Tibial nerve (tissue), 4 donors: ENCODE measurements at regions not wholly inside any gene's neighbourhood (a gene's known extent, or its start where the extent isn't known, plus 50 kb on each side); places are given as distances from the start of the nearest gene placed in this dataset.
A peak's percentile ranks its signal among the peaks of the same experiment; 100 is the strongest.
"Not testable (repeated sequence)": the region's sequence is repeated elsewhere in the genome, so short reads cannot be mapped to it uniquely, and the experiment has no call there.

Experiments used
- DNase-seq, 2 donors: peaks; one replicate each; pipeline ENCODE4 v3.0.0-alpha.2; 2019; ENCODE audit warnings: low spot score in 2 of 2
- H3K27ac ChIP-seq, 4 donors: fragments of 200-600 bp; sonication (generic) in 3 of 4; one replicate each; pipeline ENCODE4 v1.5.1; 2017 to 2019; ENCODE audit warnings: mild to moderate bottlenecking in 1 of 4
- H3K27me3 ChIP-seq, 2 donors: fragments of 200-600 bp; sonication (generic) in 1 of 2; one replicate each; pipeline versions ENCODE4 v1.5.1 to v1.6.0; 2017 to 2019
- H3K36me3 ChIP-seq, 3 donors: fragments of 200-600 bp; sonication (generic); one replicate each; pipeline ENCODE4 v1.5.1; 2018 to 2019
- H3K4me1 ChIP-seq, 4 donors: fragments of 200-600 bp; sonication (generic) in 3 of 4; one replicate each; pipeline ENCODE4 v1.5.1; 2017 to 2019
- H3K4me3 ChIP-seq, 4 donors: fragments of 200-600 bp; sonication (generic) in 3 of 4; one replicate each; pipeline ENCODE4 v1.5.1; 2017 to 2019; ENCODE audit warnings: mild to moderate bottlenecking in 1 of 4, moderate library complexity in 1 of 4
- H3K9me3 ChIP-seq, 4 donors: fragments of 200-600 bp; sonication (generic) in 3 of 4; one replicate each; pipeline ENCODE4 v1.5.1; 2017 to 2019
- EP300 ChIP-seq, 2 donors: sonication (generic); formaldehyde crosslinking; IDR thresholded peaks; one replicate each; pipeline ENCODE4 v1.6.1; 2017; ENCODE audit warnings: antibody characterized with exemption in 2 of 2, mild to moderate bottlenecking in 1 of 2
- POLR2A ChIP-seq, 2 donors: fragments of 450-650 bp; IDR thresholded peaks; one replicate each; pipeline ENCODE4 v1.6.1; 2017; ENCODE audit warnings: antibody characterized with exemption in 2 of 2, mild to moderate bottlenecking in 2 of 2, moderate library complexity in 2 of 2
- WGBS, 2 donors: methylation state at CpG; one replicate each; pipeline ENCODE4 v1.1.5; 2018; 5-methylcytosine and 5-hydroxymethylcytosine counted together
- TF ChIP-seq, protein P1 (sequence below), 5 experiments: fragments of 200-600 bp in 3 of 5; fragments of 450-650 bp in 2 of 5; sonication (generic) in 3 of 5; IDR thresholded peaks; one replicate each; pipeline ENCODE4 v1.5.1; 2016 to 2019; ENCODE audit warnings: antibody characterized with exemption in 5 of 5, mild to moderate bottlenecking in 3 of 5, moderate library complexity in 2 of 5

DNA sequence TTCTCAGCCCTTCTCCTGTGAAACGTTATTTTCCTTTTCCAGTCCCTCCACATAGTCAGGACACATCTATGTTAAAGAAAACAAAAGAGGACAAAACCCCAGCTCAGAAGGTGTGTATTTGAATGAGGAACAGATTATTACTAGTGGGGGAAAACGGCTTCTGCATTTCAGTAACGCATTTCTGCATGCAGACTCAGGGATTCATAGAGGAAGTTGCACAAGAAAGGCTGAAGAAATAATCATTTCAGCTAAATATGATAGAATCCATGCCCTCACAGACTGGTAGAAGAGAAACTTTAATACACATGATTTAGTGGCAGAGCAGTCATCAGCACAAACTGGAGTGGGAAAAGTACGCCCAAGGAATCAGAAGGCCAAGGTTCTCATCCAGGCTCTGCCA is 270.8 kb upstream of the FGF13 start:
- peak in 1 of 2 donors; percentile 37 for TF ChIP-seq EP300 (IDR thresholded peaks at IDR 0.05)
- no peak for TF ChIP-seq POLR2A (IDR thresholded peaks at IDR 0.05)
- TF ChIP-seq, protein P1, sequence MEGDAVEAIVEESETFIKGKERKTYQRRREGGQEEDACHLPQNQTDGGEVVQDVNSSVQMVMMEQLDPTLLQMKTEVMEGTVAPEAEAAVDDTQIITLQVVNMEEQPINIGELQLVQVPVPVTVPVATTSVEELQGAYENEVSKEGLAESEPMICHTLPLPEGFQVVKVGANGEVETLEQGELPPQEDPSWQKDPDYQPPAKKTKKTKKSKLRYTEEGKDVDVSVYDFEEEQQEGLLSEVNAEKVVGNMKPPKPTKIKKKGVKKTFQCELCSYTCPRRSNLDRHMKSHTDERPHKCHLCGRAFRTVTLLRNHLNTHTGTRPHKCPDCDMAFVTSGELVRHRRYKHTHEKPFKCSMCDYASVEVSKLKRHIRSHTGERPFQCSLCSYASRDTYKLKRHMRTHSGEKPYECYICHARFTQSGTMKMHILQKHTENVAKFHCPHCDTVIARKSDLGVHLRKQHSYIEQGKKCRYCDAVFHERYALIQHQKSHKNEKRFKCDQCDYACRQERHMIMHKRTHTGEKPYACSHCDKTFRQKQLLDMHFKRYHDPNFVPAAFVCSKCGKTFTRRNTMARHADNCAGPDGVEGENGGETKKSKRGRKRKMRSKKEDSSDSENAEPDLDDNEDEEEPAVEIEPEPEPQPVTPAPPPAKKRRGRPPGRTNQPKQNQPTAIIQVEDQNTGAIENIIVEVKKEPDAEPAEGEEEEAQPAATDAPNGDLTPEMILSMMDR (IDR thresholded peaks at IDR 0.05) = no peak
- no peak for DNase-seq
- no peaks in the 10 kb centered on the region for H3K27me3 ChIP-seq
- H3K9me3 ChIP-seq = no peaks in the 10 kb centered on the region
- no peak overlapping the region for H3K27ac ChIP-seq
- no peaks in the 10 kb centered on the region for H3K36me3 ChIP-seq
- no peaks in the 10 kb centered on the region for H3K4me1 ChIP-seq
- 68 to 78% methylated on average over 4 of the region's 4 CpGs for WGBS, 2 donors
- H3K4me3 ChIP-seq = no peak overlapping the region

DNA sequence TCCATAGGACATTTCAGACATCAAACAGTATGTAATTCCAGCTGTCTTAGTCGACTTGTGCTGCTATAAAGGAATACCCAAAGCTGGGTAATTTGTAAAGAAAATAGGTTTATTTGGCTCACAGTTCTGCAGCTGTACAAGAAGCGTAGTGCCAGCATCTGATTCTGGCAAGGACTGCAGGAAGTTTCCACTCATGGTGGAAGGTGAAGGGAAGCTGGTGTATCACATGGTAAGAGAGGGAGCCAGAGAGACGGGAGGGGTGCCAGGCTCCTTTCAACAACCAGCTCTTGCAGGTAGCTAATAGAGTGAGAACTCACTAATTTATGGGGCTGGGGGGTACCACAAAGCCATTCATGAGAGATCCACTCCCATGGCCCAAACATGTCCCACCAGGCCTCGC is 253.0 kb upstream of the FGF13 start:
- no peak for DNase-seq
- 63 to 74% methylated on average over 2 to 4 of the region's 4 CpGs for WGBS, 2 donors
- TF ChIP-seq, protein P1 (IDR thresholded peaks at IDR 0.05) = no peak
- TF ChIP-seq POLR2A (IDR thresholded peaks at IDR 0.05) (no peak), EP300 (IDR thresholded peaks at IDR 0.05) (no peak)
- H3K27ac ChIP-seq = no peak overlapping the region
- no peaks in the 10 kb centered on the region for H3K27me3 ChIP-seq
- no peak overlapping the region for H3K4me3 ChIP-seq
- H3K4me1 ChIP-seq = no peaks in the 10 kb centered on the region
- no peaks in the 10 kb centered on the region for H3K9me3 ChIP-seq
- no peaks in the 10 kb centered on the region for H3K36me3 ChIP-seq

DNA sequence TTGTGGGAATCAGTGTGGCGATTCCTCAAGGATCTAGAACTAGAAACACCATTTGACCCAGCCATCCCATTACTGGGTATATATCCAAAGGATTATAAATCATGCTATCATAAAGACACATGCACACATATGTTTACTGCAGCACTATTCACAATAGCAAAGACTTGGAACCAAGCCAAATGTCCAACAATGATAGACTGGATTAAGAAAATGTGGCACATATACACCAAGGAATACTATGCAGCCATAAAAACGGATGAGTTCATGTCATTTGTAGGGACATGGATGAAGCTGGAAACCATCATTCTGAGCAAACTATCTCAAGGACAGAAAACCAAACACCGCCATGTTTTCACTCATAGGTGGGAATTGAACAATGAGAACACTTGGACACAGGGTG is 250.9 kb upstream of the FGF13 start:
- not testable (repeated sequence) for H3K4me3 ChIP-seq, H3K27me3 ChIP-seq, DNase-seq, H3K4me1 ChIP-seq, H3K27ac ChIP-seq, H3K36me3 ChIP-seq, H3K9me3 ChIP-seq
- 78 to 93% methylated on average over 3 of the region's 3 CpGs for WGBS, 2 donors

DNA sequence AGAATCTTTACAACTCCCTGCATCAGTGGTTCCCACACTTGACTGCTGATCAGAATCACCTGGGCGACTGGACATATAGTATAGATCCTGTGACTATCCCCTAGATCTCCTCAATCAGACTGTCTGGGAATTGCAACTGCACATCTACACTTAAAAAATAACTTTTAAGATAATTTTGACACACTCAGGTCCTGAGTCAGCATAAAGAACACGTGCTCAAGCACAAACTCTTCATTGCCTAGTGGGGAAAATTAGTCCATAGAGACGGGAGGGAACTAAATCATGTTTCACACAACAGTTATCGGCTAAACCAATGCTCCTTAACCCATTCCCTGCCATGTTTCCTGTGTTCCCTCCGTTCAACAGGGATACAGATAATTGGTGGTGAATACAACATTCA is 243.5 kb upstream of the FGF13 start:
- Histone ChIP-seq H3K9me3 (no peaks in the 10 kb centered on the region), H3K27me3 (no peaks in the 10 kb centered on the region), H3K4me3 (no peak overlapping the region), H3K27ac (no peak overlapping the region), H3K4me1 (no peaks in the 10 kb centered on the region), H3K36me3 (no peaks in the 10 kb centered on the region)
- no peak for DNase-seq
- TF ChIP-seq EP300 (IDR thresholded peaks at IDR 0.05) (no peak), POLR2A (IDR thresholded peaks at IDR 0.05) (no peak)
- TF ChIP-seq, protein P1 (IDR thresholded peaks at IDR 0.05) = no peak
- WGBS, 2 donors = 33 to 38% methylated on average over 5 of the region's 5 CpGs

DNA sequence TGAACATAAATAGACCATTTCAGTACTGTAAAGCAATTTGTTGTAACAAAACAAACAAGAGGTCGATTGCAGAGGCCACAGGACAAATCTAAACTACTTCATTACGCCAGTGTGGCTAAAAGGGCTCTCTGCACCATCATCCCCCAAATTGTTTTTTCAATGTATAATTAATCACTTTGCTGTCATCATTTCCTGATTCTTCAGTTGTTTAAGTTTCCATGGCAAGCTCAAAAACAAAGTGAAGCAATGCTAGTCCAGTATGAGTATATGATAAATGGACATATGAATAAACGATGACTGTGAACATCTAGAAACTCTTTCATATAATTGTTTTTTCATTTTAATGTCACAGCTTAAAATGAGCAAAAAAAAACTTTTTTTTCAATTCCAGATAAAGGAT is 235.4 kb upstream of the FGF13 start:
- H3K36me3 ChIP-seq = no peaks in the 10 kb centered on the region
- WGBS, 2 donors = 36 to 52% methylated on average over 3 of the region's 3 CpGs
- no peaks in the 10 kb centered on the region for H3K4me1 ChIP-seq
- H3K27me3 ChIP-seq = no peaks in the 10 kb centered on the region
- no peak overlapping the region for H3K27ac ChIP-seq
- TF ChIP-seq POLR2A (IDR thresholded peaks at IDR 0.05) (no peak), EP300 (IDR thresholded peaks at IDR 0.05) (no peak)
- TF ChIP-seq, protein P1 (IDR thresholded peaks at IDR 0.05) = no peak
- DNase-seq = no peak
- H3K9me3 ChIP-seq = no peaks in the 10 kb centered on the region
- no peak overlapping the region for H3K4me3 ChIP-seq

DNA sequence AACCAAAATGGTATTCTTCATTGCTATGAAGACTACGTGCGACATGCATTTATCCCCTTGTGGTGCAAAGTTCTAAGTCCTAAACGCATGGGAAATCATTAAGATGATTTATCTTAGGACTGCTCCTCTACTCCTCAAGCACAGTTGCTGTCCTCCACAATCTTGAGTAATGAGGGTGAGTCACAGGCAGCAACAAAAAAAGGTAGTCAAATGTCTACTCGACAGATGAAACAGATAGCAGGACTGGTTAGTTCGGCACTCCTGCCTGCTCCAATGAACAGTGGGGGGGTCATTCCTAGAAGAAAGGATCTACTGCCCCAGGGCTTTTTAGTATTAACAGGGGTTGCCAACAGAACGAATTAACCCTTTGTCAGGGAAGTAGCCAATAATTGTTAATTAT is 233.7 kb upstream of the FGF13 start:
- TF ChIP-seq POLR2A (IDR thresholded peaks at IDR 0.05) = no peak
- TF ChIP-seq EP300 (IDR thresholded peaks at IDR 0.05) = no peak
- TF ChIP-seq, protein P1 (IDR thresholded peaks at IDR 0.05) = no peak
- no peak overlapping the region for H3K27ac ChIP-seq
- H3K27me3 ChIP-seq = no peaks in the 10 kb centered on the region
- no peak for DNase-seq
- H3K4me3 ChIP-seq = no peak overlapping the region
- H3K4me1 ChIP-seq = no peaks in the 10 kb centered on the region
- 83 to 93% methylated on average over 6 of the region's 6 CpGs for WGBS, 2 donors
- H3K36me3 ChIP-seq = no peaks in the 10 kb centered on the region
- H3K9me3 ChIP-seq = no peaks in the 10 kb centered on the region
